ENCODE measurements at regions not wholly inside any gene's neighbourhood (a gene's known extent, or its start where the extent isn't known, plus 50 kb on each side); places are given as distances from the start of the nearest gene placed in this dataset.
A peak's percentile ranks its signal among the peaks of the same experiment; 100 is the strongest.

DNA sequence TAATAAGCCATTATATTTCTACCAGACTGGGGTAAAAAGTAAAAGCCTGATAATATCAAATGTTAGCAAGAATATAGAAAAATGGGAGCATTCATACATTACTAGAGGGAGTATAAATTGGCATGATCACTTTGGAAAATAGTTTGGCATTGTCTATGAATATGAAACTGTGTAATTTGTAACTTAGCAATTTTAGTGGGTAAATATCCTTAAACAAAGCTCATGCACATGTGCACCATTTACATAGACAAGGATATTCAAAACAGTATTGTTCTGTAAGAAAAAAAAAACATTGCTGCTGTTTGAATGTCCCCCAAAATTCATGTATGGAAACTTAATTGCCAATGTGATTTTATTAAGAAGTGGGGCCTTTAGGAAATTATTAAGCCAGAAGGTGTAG is 166.4 kb upstream of the SLC27A6 start:
- Histone ChIP-seq H2AFZ (ENCODE audit: low read depth, low read length) (no peak overlapping the region), H3K36me3 (ENCODE audit: insufficient read depth, low read length) (no peaks in the 10 kb centered on the region), H3K27me3 (ENCODE audit: insufficient read depth, low read length) (no peaks in the 10 kb centered on the region), H3K79me2 (ENCODE audit: insufficient read depth, low read length) (no peaks in the 10 kb centered on the region), H3K4me3 (ENCODE audit: insufficient read depth, low read depth, low read length) (no peak overlapping the region), H4K20me1 (ENCODE audit: insufficient read depth, low read length) (no peaks in the 10 kb centered on the region), H3K4me1 (ENCODE audit: insufficient read depth, low read length) (no peaks in the 10 kb centered on the region), H3K27ac (ENCODE audit: low read depth, low read length) (no peak overlapping the region), H3K4me2 (ENCODE audit: low read length) (no peak overlapping the region), H3K9ac (ENCODE audit: low read length) (no peak overlapping the region), H3K9me3 (ENCODE audit: insufficient read depth, low read depth, low read length) (no peaks in the 10 kb centered on the region)
- DNase-seq (ENCODE audit: low read depth), result no peak
- TF ChIP-seq EZH2 (IDR thresholded peaks at IDR 0.05; ENCODE audit: insufficient read depth, low read length), result no peak
- TF ChIP-seq, protein P1, sequence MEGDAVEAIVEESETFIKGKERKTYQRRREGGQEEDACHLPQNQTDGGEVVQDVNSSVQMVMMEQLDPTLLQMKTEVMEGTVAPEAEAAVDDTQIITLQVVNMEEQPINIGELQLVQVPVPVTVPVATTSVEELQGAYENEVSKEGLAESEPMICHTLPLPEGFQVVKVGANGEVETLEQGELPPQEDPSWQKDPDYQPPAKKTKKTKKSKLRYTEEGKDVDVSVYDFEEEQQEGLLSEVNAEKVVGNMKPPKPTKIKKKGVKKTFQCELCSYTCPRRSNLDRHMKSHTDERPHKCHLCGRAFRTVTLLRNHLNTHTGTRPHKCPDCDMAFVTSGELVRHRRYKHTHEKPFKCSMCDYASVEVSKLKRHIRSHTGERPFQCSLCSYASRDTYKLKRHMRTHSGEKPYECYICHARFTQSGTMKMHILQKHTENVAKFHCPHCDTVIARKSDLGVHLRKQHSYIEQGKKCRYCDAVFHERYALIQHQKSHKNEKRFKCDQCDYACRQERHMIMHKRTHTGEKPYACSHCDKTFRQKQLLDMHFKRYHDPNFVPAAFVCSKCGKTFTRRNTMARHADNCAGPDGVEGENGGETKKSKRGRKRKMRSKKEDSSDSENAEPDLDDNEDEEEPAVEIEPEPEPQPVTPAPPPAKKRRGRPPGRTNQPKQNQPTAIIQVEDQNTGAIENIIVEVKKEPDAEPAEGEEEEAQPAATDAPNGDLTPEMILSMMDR (IDR thresholded peaks at IDR 0.05; ENCODE audit: insufficient read depth, low read depth, low read length), result no peak
- peaks cover 6% of the 10 kb centered on the region for H3K27me3 Mint-ChIP-seq (ENCODE audit: low read depth, unreplicated experiment)
- H3K9me3 Mint-ChIP-seq (ENCODE audit: unreplicated experiment), result no peaks in the 10 kb centered on the region
- peak; percentile 29 for FAIRE-seq
- no peaks in the 10 kb centered on the region for H3K36me3 Mint-ChIP-seq (ENCODE audit: low read depth, unreplicated experiment)
- H3K4me3 Mint-ChIP-seq (ENCODE audit: unreplicated experiment), result no peak overlapping the region
- H3K4me1 Mint-ChIP-seq (ENCODE audit: low read depth, unreplicated experiment), result peaks cover 6% of the 10 kb centered on the region
- no peak overlapping the region for H3K27ac Mint-ChIP-seq (ENCODE audit: unreplicated experiment)

DNA sequence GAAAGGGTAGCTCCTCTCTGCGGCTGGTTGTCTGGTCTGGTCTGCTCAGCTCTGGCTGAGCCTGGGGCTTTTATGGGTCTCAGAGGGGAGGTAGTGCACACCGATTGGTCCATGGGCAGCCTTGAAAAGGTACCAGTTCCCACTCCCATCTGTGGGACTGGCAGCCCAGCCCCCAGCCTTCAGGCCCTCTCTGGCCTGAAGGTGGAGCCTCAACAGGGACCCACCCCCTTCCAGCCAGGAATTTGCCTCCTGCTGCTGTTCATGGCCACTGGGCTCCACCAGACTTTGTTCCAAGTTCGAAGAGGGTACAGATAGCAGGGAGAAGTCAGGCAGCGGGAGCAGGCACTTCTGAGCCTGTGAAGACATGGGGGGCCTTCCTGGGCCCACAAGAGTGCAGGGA is 165.3 kb upstream of the SLC27A6 start:
- H3K4me2 ChIP-seq (ENCODE audit: low read length), result no peak overlapping the region
- H3K9ac ChIP-seq (ENCODE audit: low read length), result no peak overlapping the region
- Mint-ChIP-seq H3K27me3 (ENCODE audit: low read depth, unreplicated experiment) (peaks cover 6% of the 10 kb centered on the region), H3K9me3 (ENCODE audit: unreplicated experiment) (no peaks in the 10 kb centered on the region), H3K4me1 (ENCODE audit: low read depth, unreplicated experiment) (peaks cover 6% of the 10 kb centered on the region), H3K4me3 (ENCODE audit: unreplicated experiment) (no peak overlapping the region), H3K36me3 (ENCODE audit: low read depth, unreplicated experiment) (no peaks in the 10 kb centered on the region), H3K27ac (ENCODE audit: unreplicated experiment) (no peak overlapping the region)
- H4K20me1 ChIP-seq (ENCODE audit: insufficient read depth, low read length), result no peaks in the 10 kb centered on the region
- no peaks in the 10 kb centered on the region for H3K4me1 ChIP-seq (ENCODE audit: insufficient read depth, low read length)
- TF ChIP-seq, protein P1 (IDR thresholded peaks at IDR 0.05; ENCODE audit: insufficient read depth, low read depth, low read length), result no peak
- no peak for TF ChIP-seq EZH2 (IDR thresholded peaks at IDR 0.05; ENCODE audit: insufficient read depth, low read length)
- no peaks in the 10 kb centered on the region for H3K79me2 ChIP-seq (ENCODE audit: insufficient read depth, low read length)
- H3K36me3 ChIP-seq (ENCODE audit: insufficient read depth, low read length), result no peaks in the 10 kb centered on the region
- no peak overlapping the region for H3K27ac ChIP-seq (ENCODE audit: low read depth, low read length)
- H3K27me3 ChIP-seq (ENCODE audit: insufficient read depth, low read length), result no peaks in the 10 kb centered on the region
- no peak overlapping the region for H3K4me3 ChIP-seq (ENCODE audit: insufficient read depth, low read depth, low read length)
- DNase-seq (ENCODE audit: low read depth) (no peak), FAIRE-seq (no peak)
- no peaks in the 10 kb centered on the region for H3K9me3 ChIP-seq (ENCODE audit: insufficient read depth, low read depth, low read length)
- H2AFZ ChIP-seq (ENCODE audit: low read depth, low read length), result no peak overlapping the region

GRCh38 chr5:128800377-128800776 is 164.9 kb upstream of the SLC27A6 start:
- Mint-ChIP-seq H3K9me3 (ENCODE audit: unreplicated experiment) (no peaks in the 10 kb centered on the region), H3K4me3 (ENCODE audit: unreplicated experiment) (no peak overlapping the region), H3K27ac (ENCODE audit: unreplicated experiment) (no peak overlapping the region), H3K27me3 (ENCODE audit: low read depth, unreplicated experiment) (peaks cover 6% of the 10 kb centered on the region), H3K4me1 (ENCODE audit: low read depth, unreplicated experiment) (peaks cover 6% of the 10 kb centered on the region), H3K36me3 (ENCODE audit: low read depth, unreplicated experiment) (no peaks in the 10 kb centered on the region)
- no peak overlapping the region for H3K27ac ChIP-seq (ENCODE audit: low read depth, low read length)
- DNase-seq (ENCODE audit: low read depth) (no peak), FAIRE-seq (no peak)
- no peaks in the 10 kb centered on the region for H3K79me2 ChIP-seq (ENCODE audit: insufficient read depth, low read length)
- no peaks in the 10 kb centered on the region for H3K36me3 ChIP-seq (ENCODE audit: insufficient read depth, low read length)
- no peak overlapping the region for H3K9ac ChIP-seq (ENCODE audit: low read length)
- no peak overlapping the region for H3K4me3 ChIP-seq (ENCODE audit: insufficient read depth, low read depth, low read length)
- TF ChIP-seq, protein P1 (IDR thresholded peaks at IDR 0.05; ENCODE audit: insufficient read depth, low read depth, low read length), result no peak
- TF ChIP-seq EZH2 (IDR thresholded peaks at IDR 0.05; ENCODE audit: insufficient read depth, low read length), result no peak
- no peak overlapping the region for H2AFZ ChIP-seq (ENCODE audit: low read depth, low read length)
- H3K4me1 ChIP-seq (ENCODE audit: insufficient read depth, low read length), result no peaks in the 10 kb centered on the region
- H3K27me3 ChIP-seq (ENCODE audit: insufficient read depth, low read length), result no peaks in the 10 kb centered on the region
- no peak overlapping the region for H3K4me2 ChIP-seq (ENCODE audit: low read length)
- H3K9me3 ChIP-seq (ENCODE audit: insufficient read depth, low read depth, low read length), result no peaks in the 10 kb centered on the region
- no peaks in the 10 kb centered on the region for H4K20me1 ChIP-seq (ENCODE audit: insufficient read depth, low read length)
